Epidermal melanocyte (primary cell): ENCODE measurements at regions not wholly inside any gene's neighbourhood (a gene's known extent, or its start where the extent isn't known, plus 50 kb on each side); places are given as distances from the start of the nearest gene placed in this dataset.

Experiments used
- DNase-seq: peaks from one replicate; pipeline ENCODE4 v3.0.0; 2011; ENCODE audit warnings: low spot score; ENCODE audit not compliant: insufficient read length

DNA sequence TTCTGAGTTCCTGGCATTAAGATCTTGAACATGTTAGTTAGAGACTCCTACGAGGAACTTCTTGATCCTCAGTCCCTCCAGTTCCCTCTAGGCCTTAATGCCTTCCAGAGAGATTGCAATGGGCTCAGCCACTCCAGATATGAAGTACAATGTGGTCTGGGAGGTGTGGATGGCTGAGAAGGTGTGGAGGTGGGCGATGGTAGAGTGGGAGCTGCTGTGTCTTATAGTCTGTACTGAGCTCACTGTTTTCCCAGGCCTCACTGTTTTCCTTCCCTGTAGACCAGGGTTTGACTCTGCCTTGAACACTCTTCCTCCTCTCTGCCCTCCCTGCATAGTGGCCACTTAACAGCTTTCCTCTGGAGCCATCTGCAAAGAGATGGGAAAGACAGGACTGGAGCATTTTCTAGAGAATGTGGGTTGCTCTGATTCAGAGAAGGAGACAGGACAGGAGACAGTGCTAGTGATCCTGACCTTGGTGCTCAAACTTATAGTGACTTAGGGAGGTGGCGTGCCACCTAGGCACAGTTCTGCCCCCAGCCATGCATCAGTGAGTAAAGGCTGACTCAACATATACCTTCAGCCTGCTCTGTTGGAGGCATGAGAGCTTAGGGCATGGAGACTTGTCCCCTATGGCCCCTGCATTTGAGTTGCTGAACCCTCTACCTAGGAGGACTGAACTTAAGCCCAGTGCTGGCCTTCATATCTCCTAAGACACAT is 129.7 kb downstream of the TDRD15 start:
- DNase-seq: no peak

DNA sequence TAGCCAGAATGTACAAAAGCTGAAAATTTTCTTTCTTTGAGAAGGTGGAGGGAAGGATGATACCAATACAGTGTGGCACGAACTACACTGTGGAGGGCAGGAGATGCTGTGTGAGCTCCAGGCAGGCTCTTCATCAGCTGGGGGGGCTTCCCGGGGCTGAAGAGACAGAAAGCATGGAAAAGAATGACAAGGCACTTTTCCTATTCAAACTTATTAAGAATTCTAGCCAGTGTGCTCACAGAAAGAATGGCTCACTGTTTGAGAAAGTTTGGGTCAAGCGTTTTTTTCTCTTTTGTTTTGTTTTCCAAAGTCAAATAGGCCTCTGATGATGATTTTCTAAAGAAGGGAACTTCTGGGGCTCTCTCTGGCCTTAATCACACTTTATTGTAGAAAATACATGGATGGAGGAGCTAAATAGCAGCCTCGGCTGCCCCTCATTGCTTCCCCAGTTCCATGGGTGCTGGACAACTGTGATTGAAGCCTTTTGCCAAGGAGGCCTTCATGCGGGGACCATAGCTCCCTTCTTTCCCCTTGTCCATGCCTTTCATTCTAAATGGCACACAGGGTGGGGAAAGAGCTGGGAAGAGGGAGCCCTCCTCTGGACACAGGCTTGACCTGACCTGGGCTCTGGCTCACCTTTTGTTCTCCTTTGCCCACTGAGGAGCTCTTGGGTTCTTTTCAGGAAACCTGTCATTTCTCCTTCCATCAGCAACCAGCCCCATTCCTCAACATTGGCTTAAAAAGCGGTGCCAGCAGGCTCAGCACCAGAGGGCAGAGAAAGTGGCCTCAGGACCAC is 130.6 kb downstream of the TDRD15 start:
- no peak for DNase-seq

DNA sequence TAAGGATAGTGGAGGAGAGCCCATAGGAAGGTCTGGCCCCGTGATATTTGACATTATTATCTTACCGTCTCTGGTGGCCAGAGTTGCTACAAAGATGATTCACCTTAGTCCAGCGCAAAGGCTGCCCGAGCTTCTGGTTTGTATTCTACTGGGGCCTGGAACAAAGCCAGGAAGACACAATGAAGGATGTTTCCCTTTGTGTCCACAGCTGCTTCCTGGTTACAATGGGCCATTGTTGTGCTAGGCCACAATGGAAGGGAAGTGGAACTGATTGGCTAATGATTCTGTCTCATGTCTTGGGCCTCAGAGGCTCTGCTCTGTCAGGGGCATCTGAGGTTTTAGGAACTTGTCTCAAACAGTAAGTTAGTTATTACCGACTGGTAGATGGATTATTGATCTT is 132.2 kb downstream of the TDRD15 start:
- no peak for DNase-seq

DNA sequence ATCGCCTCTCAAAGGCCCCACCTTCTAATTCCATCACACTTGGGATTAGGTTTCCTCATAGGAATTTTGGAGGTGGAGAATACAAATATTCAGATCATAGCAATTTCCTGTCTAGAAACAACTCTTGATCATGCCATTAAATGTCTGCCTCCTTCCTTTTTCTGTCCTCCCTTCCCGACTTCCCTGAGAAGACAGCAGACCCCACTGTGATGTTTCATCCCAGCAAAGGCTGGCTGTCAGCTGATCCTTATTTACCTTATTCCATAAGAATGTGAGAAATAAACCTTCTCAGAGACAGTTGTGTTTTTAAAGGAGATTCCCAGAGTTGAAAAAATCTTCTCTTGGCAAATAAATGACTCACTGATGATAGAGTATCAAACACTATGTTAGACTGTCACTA is 133.9 kb downstream of the TDRD15 start:
- no peak for DNase-seq

DNA sequence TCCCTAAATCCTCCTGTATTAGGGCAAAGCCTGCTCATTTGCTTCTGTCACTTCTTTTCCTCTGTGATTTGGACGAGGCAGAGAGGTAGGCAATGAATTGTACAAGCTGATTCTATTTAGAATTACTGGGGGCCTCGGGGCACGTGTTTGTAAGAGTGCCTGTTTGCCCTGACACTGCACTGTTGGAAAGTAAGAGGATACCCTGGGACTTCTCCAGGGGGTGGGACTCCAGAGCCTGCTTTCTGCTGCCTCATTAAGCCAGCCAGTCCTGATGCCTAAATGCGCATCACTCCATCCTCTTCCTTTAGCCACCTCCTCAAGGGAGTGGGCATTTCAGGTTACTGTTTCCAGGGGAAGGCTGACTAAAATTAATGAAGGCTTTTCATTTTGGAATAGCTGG is 134.3 kb downstream of the TDRD15 start:
- DNase-seq: no peak

DNA sequence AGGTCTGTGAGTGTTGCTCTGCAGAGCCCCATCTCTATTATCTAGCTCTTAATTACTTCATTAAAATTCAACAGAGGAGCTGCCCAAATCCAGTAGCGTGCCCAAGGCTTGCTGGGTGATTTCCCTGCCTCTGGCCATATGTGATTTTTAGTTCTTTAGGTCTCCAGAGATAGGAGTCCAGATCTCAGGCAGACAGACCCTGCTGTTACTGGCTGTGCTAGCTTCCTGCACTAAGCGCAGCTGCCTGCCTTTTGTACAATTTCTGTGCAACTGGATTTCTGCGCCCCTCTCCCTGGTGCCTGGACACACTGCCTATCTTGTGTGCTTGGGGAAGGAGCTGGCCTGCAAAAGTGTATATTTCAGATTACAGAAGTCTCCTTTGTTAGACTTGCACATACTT is 136.5 kb downstream of the TDRD15 start:
- no peak for DNase-seq

DNA sequence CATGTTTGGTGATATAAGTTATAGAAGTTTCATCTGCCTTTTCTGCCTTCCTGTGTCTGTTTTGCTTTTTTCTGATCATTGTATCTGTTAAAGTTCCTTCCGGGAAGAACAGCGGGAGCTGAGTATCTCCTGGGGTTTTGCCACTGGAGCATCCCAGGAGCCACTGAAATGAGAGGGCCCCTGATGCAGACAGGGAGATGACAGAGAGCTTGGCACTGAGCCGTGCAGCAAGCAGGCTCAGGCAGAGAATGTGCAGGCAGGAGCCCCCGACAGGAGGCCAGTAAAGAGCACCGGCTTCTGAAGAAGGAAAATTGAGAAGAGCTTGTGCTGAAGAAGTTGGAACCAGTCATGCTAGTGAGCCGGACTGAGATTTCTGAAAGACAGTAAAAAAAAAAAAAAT is 137.8 kb downstream of the TDRD15 start:
- DNase-seq: no peak

DNA sequence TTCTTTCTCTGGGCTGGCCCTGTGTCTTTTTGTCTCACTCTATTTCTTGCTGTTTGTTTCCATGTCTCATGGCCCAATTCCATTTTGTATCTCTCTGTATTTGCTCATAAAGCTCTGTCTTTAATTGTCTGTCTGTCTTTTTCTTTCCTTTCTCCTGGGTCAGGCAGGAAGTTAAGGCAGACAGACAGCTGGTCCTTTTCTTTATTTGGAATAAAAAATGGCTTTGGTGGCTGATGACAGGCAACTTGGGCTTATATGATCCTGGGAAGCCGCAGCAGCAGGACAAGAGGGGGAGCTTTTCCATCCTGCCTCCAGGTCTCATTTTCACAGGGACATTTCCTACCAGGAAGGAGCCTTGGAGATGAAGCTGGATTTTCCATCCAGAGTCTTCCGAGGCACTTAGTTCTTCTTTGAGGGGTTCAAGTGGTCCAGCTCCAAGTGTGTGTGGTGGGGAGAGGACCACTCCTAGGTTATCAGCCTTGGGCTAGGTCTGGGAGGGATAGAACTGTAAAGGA is 138.7 kb downstream of the TDRD15 start:
- DNase-seq: no peak

DNA sequence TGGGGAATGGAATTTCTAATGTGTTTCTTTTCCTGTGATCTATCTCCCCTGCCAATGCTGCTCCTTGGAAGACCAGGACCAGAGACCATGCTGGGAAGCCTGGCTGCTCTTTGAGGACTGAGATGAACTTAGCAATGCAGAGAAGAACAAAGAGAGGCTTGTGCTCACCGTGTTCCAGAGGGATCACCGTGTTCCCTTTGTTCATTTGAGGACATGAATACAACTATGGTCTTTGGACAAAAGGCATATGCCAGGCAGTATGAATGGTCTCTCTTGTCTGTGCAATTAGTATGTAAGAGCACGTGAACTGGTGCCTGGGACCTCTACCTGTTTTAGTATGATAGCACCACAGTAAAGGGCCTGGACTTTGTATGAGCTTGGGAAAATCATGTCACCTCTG is 139.9 kb downstream of the TDRD15 start:
- DNase-seq: no peak

DNA sequence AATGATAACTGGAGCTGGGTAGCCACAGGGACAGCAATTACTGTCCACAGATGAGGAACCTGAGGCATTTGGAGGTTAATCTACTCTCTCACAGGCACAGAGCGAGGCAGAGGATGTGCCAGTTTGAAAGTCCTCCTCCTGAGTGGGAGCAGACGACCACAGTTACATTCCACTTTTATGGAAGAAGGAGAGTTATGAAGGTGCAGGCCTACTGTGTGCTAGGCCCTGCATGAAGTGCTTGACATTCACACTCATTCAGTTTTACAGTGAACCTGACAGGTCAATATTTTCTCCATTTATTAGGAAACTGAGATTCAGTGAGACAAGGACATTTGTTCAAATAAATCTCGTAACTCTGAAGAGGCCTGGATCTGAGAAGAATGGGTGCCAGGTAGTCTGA is 142.0 kb downstream of the TDRD15 start:
- DNase-seq: no peak

DNA sequence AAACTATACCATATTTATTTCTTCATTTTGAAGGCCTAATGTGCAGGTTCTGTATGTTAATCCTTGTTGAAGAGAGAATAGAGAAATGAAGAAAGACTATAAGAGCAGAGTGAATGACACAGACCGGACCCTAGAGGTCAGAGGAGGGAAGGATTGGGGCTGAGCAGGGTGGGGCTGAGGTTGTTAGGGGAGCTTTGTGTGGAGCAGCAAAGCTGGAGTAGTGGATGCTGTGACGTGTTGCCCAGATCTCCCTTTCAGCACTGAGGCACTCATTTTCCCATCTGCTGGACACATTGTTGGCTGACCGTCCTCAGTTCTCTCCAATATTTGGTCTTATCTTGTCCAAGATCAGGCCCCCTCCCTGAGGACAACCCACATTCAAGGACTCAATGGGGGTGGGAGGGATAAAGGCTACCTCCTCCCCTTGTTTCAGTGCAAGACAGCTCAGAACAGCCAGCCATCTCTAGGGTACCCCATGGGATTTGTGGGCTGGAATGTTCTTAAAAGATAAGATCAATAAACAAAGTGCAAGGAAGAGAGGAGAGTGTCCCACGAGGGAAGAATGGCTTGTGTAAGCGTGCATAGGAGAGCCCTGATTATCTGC is 143.6 kb downstream of the TDRD15 start:
- DNase-seq: no peak

DNA sequence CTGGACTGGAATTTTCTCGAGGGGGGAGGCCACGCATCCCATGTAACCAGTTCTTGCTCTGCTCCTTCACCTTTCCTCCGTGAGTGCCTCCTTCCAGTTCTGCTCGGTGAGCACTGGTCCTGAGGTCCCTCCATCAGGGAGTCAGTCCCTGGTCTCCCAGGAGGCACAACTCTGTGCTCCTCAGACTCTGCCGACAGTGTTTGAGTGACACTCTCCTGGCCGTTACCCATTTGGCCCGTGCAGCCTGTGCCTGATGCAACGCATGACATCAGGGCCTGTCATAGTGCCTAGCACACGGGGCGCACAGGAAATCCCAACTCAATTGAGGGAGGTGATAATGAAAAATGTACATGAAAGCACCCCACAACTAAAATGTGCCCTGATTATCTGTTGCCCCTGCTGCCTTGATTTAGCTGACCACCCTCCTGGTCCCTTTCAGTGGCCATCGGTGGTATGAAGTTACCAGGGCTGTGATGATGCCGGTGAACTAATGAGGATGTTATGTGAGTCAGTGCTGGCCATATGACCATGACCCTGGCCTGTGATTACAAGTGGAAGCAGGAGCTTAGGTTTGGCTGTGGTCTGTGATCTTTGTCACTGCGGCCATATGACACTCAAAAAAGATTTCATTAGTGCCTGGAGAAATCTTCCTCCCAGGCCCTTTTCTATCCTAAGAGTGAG is 144.6 kb downstream of the TDRD15 start:
- no peak for DNase-seq

DNA sequence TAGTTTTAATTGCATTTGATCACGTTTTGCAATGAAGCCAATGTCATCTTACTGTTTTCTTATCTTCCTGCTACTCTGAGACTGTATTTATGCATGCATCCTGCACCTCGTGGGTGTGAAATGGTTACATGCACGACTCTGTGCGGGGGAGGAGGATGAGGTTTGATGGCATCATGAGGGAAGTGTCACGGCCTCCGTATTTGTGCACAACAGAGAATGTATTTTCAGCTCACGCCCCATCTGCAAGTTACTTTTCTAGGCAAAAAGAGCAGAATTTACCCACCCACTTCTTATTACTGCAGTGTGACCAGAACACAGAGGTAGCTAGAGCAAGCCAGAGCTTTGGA is 145.1 kb downstream of the TDRD15 start:
- DNase-seq: no peak

DNA sequence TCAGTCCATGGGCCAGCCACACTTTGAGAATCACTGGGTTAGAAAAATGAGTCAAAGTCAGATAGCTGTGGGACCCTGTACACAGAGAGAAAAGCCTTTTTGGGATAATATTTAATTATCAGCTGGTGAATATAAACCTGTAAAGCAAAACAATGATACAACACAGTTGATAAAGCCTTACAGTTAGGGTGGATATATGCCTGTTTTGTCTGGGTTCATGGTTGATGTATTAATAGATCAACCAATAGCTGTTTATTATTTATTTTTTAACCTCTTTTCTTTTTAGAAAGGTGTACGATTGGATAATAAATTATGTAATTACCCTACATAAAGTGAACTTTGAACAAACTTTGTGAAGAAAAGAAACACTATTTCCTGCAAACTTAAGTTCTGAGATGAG is 145.6 kb downstream of the TDRD15 start:
- DNase-seq: no peak

DNA sequence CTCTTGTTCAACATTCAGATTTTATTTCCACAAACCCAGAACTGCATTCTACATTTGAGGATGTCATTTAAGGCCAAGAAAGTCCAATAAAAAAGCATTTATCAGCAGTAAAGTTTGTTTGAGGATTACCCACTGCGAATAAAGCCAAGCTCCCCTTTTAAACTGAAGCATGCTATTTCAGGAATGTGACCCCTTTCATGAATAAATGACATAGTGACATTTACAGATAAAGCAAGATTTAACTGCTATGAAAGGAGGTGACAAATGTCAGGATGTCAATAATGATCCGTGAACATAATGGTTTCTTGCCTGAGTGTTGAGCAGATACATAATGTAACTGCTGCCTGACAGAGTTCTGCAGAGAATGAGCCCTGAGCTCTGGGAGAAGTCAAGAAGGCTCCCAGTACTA is 146.3 kb downstream of the TDRD15 start:
- DNase-seq: no peak

DNA sequence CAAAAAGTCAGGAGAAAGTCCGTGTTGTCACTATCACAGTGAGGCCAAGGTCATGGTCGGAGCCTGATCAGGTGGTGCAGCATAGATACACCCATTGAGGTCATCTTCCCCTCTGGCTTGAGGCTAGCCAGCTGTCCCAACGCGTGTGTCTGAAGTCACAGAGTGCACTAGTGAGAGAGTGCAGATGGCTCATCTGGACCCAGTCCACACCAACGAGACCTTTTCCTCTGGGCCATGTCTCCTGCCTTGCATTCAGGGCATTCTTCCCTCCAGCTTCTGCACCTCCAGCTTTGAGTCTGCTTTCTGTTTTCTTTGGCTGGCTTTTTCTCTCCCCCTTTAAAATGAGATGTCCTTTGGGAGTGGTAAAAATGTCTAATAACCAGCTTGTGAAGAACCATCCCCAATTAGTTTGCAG is 146.9 kb downstream of the TDRD15 start:
- no peak for DNase-seq

DNA sequence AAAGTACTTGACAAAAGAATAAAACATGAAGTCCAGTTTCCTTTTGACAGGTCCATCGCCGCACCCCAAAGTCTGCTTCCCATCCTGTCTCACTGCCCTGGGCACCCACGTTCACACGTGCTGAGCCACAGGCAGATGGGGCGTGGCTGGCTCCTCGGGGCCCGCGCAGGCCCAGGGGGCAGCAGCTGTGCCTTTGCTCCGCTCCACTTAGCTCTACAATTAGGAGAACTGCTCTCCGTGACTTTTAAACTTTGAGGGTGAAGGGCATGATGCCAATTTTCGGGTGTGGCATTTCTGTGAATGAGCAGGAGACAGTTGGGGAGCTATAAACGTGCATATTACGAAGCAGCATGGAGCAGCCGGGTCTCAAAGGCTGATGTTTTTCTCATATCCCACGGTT is 152.4 kb downstream of the TDRD15 start:
- DNase-seq: no peak

DNA sequence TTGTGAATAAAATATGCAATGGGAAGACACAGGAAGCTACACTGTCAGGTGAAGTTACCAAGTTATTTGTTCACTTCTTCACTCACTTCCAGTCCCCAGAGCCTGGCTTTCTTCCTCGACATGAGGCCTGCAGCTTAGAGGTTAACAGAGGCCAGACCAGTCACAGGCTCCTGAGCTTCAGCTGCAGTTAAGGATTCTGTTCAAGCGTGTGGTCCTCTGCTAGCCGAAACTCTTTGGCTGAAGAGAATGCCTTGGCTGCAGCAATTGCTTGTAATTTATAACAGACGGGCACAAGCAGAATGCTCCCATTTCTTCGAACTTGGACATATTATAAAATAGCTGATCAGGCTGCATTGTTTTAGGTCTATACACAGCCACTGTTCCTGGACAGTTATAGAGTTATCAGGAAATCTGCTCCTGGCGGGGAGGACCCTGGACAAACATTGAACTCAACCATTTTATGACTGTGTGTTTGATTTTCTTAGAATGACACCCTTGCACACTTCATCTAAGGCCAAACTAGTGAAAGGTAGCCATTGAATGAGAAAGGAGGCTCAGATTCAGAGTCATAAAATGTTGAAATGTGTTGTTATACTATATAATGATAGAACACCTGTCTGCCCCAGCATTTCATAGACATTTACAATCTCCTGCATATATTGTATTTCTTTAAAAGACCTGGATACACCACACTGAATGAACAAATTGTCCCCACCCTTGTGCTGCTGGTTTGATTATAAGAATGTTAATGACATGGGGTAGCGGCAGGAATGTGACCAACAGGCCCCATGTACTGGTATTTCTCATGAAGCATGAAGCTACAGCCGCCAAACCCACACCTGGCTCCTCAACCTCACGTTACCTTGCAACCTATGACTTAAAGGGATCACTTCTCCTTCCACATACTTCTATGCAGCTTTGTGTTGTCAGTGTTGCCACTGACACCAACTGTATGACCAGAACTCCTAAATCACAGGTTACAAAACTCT is 153.6 kb downstream of the TDRD15 start:
- DNase-seq: no peak

DNA sequence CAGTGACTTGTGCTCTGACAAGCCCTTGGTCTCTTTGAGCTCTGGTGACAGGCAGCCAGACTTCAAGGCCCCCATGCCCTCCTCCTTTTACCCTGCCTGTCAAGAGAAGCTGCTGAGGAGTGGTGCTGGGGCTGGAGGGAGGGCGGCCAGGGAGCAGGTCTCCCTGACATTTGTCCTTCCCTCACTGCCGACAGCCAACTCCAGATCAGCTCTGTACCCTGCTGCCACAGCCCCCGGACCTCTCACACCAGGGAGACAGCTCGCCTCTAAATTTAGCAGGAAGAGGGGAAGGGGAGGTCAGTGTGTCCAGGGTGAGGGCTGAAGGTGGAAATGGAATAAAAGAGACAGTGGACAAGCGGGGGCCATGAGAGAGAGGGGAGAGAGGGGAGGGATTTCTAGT is 155.8 kb downstream of the TDRD15 start:
- DNase-seq: no peak

DNA sequence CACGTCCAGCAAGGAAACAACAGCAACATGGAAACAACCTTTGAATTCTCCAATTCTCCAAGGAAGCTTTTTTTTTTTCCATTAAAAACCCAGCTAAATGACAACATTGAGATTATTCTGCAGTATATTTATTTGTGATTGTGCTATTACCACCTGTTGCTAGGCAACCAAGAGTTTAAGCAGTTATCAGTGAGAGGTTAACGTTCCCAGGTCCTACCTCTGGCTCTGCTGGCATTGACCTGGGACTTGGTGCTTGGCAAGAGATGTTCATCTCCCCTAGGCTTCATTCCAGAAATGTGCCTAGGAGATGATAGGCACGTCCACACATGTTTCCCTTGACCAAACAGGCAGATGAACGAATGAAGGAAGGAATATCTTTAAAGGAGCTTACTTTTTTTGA is 157.0 kb downstream of the TDRD15 start:
- DNase-seq: no peak

DNA sequence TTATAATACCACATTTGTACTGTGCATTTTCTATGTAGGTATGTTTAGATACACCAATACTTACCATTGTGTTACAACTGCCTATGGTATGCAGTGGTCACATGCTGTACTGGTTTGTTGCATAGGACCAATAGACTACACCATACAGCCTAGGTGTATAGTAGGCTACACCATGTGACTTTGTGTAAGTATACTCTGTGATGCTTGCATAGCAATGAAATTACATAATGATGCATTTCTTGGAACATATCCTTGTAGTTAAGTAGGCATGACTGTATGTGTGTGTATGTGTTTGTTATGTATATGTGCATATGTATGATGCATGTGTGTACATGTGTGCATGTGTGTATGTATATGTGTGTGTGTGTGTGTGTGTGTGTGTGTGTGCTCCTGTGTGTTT is 157.6 kb downstream of the TDRD15 start:
- DNase-seq: no peak
